LNCaP clone FGC (cell line): ENCODE measurements at regions not wholly inside any gene's neighbourhood (a gene's known extent, or its start where the extent isn't known, plus 50 kb on each side); places are given as distances from the start of the nearest gene placed in this dataset.
A peak's percentile ranks its signal among the peaks of the same experiment; 100 is the strongest.

ENCODE experiments used
- DNase-seq: peaks from one replicate; pipeline ENCODE4 v3.0.0-alpha.2; 2011; ENCODE audit warnings: low read depth
- H3K4me3 ChIP-seq: 2 replicates; pipeline ENCODE4 v1.5.1; 2011; ENCODE audit warnings: mild to moderate bottlenecking, low read depth, low read length, control low read depth
- CTCF ChIP-seq: IDR thresholded peaks from 2 replicates; pipeline ENCODE4 v1.5.1; 2012; ENCODE audit warnings: mild to moderate bottlenecking; ENCODE audit not compliant: control insufficient read depth, insufficient read depth; ENCODE audit errors: extremely low read depth

- no peak overlapping the region for H3K4me3 ChIP-seq
- peak; percentile 1 for DNase-seq
- TF ChIP-seq CTCF: no peak
These were observed 1185.7 kb upstream of the TSPY4 start for GRCh38 chrY:8151561-8151960.

- DNase-seq: no peak
- no peak for TF ChIP-seq CTCF
- H3K4me3 ChIP-seq: no peak overlapping the region
These were observed 1208.7 kb upstream of the TSPY4 start for GRCh38 chrY:8128578-8128977.

GRCh38 chrY:8125907-8126571, 1211.2 kb upstream of the TSPY4 start:
- H3K4me3 ChIP-seq: no peak overlapping the region

GRCh38 chrY:8121825-8122224, 1210.3 kb upstream of the AMELY start:
- no peak for TF ChIP-seq CTCF
- no peak overlapping the region for H3K4me3 ChIP-seq
- DNase-seq: no peak

More at GRCh38 chrY:8125907-8126571, 1211.2 kb upstream of the TSPY4 start:
- no peak for DNase-seq
- no peak for TF ChIP-seq CTCF

- no peak for DNase-seq
- TF ChIP-seq CTCF: no peak
- H3K4me3 ChIP-seq: no peak overlapping the region
These were observed 1182.9 kb upstream of the AMELY start for GRCh38 chrY:8094429-8094828.

GRCh38 chrY:8092926-8093325, 1181.4 kb upstream of the AMELY start:
- DNase-seq: no peak
- H3K4me3 ChIP-seq: no peak overlapping the region
- TF ChIP-seq CTCF: no peak

- no peak for TF ChIP-seq CTCF
- H3K4me3 ChIP-seq: no peak overlapping the region
- no peak for DNase-seq
These were observed 1174.4 kb upstream of the AMELY start for GRCh38 chrY:8085925-8086324.
